ENCODE measurements at regions not wholly inside any gene's neighbourhood (a gene's known extent, or its start where the extent isn't known, plus 50 kb on each side); places are given as distances from the start of the nearest gene placed in this dataset.

DNA sequence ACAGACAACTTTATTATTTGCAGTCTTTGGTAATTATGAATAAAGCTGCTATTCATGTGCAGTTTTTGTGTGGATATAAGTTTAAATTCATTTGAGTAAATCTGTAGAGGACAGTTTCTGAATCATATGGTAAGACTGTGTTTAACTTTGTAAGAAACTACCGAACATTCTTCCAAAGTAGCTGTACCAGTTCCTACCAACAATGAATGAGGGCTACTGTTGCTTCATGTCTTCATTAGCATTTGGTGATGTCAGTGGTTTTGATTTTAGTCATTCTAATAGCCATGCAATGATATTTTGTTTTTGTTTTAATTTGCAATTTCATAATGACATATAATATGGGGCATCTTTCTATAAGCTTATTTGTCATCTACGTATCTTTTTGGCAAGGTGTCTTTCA lies 501.3 kb upstream of the RORB start:
- H3K4me3 Mint-ChIP-seq = no peak overlapping the region
- H3K36me3 ChIP-seq (ENCODE audit: insufficient read depth) = no peaks in the 10 kb centered on the region
- H3K4me1 ChIP-seq (ENCODE audit: insufficient read depth) = peaks cover 22% of the 10 kb centered on the region
- H3K4me3 ChIP-seq = no peak overlapping the region
- DNase-seq (ENCODE audit: low spot score) (no peak), ATAC-seq (no peak)
- no peaks in the 10 kb centered on the region for H3K79me2 ChIP-seq (replicated peaks; ENCODE audit: insufficient read depth)
- peaks cover 3% of the 10 kb centered on the region for H3K27me3 Mint-ChIP-seq (ENCODE audit: insufficient read depth, low read depth, poor library complexity)
- H3K9me3 Mint-ChIP-seq = peaks cover 2% of the 10 kb centered on the region; the same call in 1 of the 3 replicates
- H2AFZ ChIP-seq = no peak overlapping the region
- H3K27me3 ChIP-seq (ENCODE audit: insufficient read depth) = no peaks in the 10 kb centered on the region
- H4K20me1 ChIP-seq (replicated peaks; ENCODE audit: insufficient read depth) = no peaks in the 10 kb centered on the region
- H3K27ac Mint-ChIP-seq = no peak overlapping the region
- no peak overlapping the region for H3K27ac ChIP-seq (ENCODE audit: low read depth)
- peaks cover 10% of the 10 kb centered on the region for H3K36me3 Mint-ChIP-seq (ENCODE audit: low read depth)
- TF ChIP-seq, protein P1, sequence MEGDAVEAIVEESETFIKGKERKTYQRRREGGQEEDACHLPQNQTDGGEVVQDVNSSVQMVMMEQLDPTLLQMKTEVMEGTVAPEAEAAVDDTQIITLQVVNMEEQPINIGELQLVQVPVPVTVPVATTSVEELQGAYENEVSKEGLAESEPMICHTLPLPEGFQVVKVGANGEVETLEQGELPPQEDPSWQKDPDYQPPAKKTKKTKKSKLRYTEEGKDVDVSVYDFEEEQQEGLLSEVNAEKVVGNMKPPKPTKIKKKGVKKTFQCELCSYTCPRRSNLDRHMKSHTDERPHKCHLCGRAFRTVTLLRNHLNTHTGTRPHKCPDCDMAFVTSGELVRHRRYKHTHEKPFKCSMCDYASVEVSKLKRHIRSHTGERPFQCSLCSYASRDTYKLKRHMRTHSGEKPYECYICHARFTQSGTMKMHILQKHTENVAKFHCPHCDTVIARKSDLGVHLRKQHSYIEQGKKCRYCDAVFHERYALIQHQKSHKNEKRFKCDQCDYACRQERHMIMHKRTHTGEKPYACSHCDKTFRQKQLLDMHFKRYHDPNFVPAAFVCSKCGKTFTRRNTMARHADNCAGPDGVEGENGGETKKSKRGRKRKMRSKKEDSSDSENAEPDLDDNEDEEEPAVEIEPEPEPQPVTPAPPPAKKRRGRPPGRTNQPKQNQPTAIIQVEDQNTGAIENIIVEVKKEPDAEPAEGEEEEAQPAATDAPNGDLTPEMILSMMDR (conservative IDR thresholded peaks at IDR 0.05; ENCODE audit: low read depth in 2 of 2) = no peak
- TF ChIP-seq POLR2AphosphoS5 (IDR thresholded peaks at IDR 0.05; ENCODE audit: low read depth) (no peak), EZH2phosphoT487 (IDR thresholded peaks at IDR 0.05; ENCODE audit: unreplicated experiment) (no peak), ZNF331 (CRISPR knock-in tag; IDR thresholded peaks at IDR 0.05; ENCODE audit: low read depth) (no peak), CREB1 (CRISPR knock-in tag; IDR thresholded peaks at IDR 0.05; ENCODE audit: low read depth) (no peak), NANOG (IDR thresholded peaks at IDR 0.05; ENCODE audit: borderline replicate concordance) (no peak), EZH2 (IDR thresholded peaks at IDR 0.05; ENCODE audit: low read depth, unreplicated experiment) (no peak), STAT1 (IDR thresholded peaks at IDR 0.05; ENCODE audit: unreplicated experiment) (no peak), ZNF114 (CRISPR knock-in tag; IDR thresholded peaks at IDR 0.05) (no peak), JUNB (IDR thresholded peaks at IDR 0.05; ENCODE audit: unreplicated experiment) (no peak)
- TF ChIP-seq, protein P2, sequence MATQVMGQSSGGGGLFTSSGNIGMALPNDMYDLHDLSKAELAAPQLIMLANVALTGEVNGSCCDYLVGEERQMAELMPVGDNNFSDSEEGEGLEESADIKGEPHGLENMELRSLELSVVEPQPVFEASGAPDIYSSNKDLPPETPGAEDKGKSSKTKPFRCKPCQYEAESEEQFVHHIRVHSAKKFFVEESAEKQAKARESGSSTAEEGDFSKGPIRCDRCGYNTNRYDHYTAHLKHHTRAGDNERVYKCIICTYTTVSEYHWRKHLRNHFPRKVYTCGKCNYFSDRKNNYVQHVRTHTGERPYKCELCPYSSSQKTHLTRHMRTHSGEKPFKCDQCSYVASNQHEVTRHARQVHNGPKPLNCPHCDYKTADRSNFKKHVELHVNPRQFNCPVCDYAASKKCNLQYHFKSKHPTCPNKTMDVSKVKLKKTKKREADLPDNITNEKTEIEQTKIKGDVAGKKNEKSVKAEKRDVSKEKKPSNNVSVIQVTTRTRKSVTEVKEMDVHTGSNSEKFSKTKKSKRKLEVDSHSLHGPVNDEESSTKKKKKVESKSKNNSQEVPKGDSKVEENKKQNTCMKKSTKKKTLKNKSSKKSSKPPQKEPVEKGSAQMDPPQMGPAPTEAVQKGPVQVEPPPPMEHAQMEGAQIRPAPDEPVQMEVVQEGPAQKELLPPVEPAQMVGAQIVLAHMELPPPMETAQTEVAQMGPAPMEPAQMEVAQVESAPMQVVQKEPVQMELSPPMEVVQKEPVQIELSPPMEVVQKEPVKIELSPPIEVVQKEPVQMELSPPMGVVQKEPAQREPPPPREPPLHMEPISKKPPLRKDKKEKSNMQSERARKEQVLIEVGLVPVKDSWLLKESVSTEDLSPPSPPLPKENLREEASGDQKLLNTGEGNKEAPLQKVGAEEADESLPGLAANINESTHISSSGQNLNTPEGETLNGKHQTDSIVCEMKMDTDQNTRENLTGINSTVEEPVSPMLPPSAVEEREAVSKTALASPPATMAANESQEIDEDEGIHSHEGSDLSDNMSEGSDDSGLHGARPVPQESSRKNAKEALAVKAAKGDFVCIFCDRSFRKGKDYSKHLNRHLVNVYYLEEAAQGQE (IDR thresholded peaks at IDR 0.05; ENCODE audit: unreplicated experiment) = no peak
- TF ChIP-seq, protein P3, sequence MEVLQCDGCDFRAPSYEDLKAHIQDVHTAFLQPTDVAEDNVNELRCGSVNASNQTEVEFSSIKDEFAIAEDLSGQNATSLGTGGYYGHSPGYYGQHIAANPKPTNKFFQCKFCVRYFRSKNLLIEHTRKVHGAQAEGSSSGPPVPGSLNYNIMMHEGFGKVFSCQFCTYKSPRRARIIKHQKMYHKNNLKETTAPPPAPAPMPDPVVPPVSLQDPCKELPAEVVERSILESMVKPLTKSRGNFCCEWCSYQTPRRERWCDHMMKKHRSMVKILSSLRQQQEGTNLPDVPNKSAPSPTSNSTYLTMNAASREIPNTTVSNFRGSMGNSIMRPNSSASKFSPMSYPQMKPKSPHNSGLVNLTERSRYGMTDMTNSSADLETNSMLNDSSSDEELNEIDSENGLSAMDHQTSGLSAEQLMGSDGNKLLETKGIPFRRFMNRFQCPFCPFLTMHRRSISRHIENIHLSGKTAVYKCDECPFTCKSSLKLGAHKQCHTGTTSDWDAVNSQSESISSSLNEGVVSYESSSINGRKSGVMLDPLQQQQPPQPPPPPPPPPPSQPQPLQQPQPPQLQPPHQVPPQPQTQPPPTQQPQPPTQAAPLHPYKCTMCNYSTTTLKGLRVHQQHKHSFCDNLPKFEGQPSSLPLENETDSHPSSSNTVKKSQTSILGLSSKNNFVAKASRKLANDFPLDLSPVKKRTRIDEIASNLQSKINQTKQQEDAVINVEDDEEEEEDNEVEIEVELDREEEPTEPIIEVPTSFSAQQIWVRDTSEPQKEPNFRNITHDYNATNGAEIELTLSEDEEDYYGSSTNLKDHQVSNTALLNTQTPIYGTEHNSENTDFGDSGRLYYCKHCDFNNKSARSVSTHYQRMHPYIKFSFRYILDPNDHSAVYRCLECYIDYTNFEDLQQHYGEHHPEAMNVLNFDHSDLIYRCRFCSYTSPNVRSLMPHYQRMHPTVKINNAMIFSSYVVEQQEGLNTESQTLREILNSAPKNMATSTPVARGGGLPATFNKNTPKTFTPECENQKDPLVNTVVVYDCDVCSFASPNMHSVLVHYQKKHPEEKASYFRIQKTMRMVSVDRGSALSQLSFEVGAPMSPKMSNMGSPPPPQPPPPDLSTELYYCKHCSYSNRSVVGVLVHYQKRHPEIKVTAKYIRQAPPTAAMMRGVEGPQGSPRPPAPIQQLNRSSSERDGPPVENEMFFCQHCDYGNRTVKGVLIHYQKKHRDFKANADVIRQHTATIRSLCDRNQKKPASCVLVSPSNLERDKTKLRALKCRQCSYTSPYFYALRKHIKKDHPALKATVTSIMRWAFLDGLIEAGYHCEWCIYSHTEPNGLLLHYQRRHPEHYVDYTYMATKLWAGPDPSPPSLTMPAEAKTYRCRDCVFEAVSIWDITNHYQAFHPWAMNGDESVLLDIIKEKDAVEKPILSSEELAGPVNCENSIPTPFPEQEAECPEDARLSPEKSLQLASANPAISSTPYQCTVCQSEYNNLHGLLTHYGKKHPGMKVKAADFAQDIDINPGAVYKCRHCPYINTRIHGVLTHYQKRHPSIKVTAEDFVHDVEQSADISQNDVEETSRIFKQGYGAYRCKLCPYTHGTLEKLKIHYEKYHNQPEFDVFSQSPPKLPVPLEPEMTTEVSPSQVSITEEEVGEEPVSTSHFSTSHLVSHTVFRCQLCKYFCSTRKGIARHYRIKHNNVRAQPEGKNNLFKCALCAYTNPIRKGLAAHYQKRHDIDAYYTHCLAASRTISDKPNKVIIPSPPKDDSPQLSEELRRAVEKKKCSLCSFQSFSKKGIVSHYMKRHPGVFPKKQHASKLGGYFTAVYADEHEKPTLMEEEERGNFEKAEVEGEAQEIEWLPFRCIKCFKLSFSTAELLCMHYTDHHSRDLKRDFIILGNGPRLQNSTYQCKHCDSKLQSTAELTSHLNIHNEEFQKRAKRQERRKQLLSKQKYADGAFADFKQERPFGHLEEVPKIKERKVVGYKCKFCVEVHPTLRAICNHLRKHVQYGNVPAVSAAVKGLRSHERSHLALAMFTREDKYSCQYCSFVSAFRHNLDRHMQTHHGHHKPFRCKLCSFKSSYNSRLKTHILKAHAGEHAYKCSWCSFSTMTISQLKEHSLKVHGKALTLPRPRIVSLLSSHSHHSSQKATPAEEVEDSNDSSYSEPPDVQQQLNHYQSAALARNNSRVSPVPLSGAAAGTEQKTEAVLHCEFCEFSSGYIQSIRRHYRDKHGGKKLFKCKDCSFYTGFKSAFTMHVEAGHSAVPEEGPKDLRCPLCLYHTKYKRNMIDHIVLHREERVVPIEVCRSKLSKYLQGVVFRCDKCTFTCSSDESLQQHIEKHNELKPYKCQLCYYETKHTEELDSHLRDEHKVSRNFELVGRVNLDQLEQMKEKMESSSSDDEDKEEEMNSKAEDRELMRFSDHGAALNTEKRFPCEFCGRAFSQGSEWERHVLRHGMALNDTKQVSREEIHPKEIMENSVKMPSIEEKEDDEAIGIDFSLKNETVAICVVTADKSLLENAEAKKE (CRISPR knock-in tag; IDR thresholded peaks at IDR 0.05) = no peak
- TF ChIP-seq, protein P4, sequence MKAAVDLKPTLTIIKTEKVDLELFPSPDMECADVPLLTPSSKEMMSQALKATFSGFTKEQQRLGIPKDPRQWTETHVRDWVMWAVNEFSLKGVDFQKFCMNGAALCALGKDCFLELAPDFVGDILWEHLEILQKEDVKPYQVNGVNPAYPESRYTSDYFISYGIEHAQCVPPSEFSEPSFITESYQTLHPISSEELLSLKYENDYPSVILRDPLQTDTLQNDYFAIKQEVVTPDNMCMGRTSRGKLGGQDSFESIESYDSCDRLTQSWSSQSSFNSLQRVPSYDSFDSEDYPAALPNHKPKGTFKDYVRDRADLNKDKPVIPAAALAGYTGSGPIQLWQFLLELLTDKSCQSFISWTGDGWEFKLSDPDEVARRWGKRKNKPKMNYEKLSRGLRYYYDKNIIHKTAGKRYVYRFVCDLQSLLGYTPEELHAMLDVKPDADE (IDR thresholded peaks at IDR 0.05) = no peak
- no peak overlapping the region for H3K4me2 ChIP-seq
- H3K4me1 Mint-ChIP-seq = peaks cover 23% of the 10 kb centered on the region
- no peaks in the 10 kb centered on the region for H3F3A ChIP-seq (replicated peaks; ENCODE audit: low read depth)
- no peaks in the 10 kb centered on the region; the same call in 1 of the 2 replicates for H3K9me2 ChIP-seq (ENCODE audit: insufficient read depth)
